Germinal center (tissue), 1 donor: ENCODE measurements at regions not wholly inside any gene's neighbourhood (a gene's known extent, or its start where the extent isn't known, plus 50 kb on each side); places are given as distances from the start of the nearest gene placed in this dataset.
"Not testable (repeated sequence)": the region's sequence is repeated elsewhere in the genome, so short reads cannot be mapped to it uniquely, and the experiment has no call there.

Source experiments
- DNase-seq: peaks from one replicate; pipeline ENCODE4 v3.0.0; 2012; ENCODE audit warnings: mixed read lengths, low spot score

GRCh38 chr21:27771938-27772483 is 805.1 kb upstream of the ADAMTS5 start:
- no peak for DNase-seq

DNA sequence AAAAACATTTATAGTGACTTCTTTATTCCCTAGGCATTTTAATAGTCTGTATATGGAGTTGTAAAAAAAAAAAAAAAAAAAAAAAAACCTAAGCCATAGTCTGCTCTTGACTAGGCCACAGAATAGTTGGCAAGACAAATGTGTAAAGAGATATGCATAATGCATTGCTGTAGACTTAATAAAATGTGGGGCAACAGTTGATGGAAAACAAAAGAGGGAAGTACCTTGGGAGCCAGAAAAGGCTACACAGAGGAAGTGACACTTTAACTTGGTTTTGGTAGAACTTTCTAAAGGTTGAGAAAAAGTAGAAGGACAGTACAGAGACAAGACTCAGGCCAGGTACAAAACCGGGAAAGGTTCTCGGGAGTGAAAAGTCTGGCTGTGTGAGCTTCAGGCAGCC is 802.9 kb upstream of the ADAMTS5 start:
- no peak for DNase-seq

GRCh38 chr21:27768046-27768637 is 801.3 kb upstream of the ADAMTS5 start:
- DNase-seq: not testable (repeated sequence)

DNA sequence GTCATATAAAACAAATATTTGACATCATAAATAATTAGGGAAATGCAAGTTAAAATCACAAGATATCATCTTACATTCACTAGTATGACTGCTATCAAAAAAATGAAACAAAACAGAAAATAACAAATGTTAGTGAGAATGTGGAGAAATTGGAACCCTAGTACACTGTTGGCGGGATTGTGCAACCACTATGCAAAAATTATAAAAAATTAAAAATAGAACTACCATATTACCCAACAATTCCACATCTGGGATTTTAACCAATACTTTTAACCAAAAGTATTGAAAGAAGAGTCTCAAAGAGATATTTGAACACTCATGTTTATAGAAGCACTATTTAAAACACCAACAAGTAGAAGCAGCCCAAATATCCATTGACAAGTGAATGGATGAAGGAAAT is 797.2 kb upstream of the ADAMTS5 start:
- no peak for DNase-seq

DNA sequence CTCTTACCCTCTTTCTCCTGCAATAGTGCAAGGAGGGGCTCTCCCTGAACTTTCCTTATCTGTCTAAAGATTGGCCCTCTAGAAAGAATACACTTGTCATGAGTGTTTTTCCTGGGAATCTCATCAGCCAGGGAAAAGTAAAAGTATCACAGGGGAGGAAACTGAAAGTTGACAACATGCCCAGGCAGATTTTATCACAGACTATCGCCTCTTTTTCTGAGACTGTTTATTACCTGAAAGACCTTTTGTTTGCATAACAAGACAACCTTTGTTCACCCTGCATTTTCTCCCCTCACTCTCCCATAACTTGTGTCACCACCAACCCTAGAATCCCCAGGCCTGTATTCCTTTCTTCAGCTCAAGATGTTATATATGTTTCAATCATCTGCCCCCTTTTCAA is 794.7 kb upstream of the ADAMTS5 start:
- no peak for DNase-seq

DNA sequence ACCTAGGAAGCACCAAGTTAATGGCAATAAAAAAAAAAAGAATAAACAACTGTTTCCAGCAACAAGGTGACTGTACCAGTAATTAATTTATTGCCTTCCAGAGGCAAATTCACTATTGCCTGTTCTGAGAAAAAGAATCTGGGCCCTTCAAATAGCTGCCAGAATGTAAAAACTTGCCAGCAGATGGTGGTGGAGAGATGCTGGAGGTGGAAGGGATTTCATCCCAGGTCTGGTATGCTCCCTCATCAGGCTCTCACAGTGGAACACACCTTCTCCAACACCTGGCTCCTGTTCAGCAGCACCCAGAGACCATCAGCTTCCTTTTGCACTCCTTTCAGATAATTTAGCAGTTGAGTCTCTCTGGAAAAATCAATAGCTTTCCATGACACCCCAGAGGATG is 792.9 kb upstream of the ADAMTS5 start:
- no peak for DNase-seq

GRCh38 chr21:27759091-27759659 is 792.3 kb upstream of the ADAMTS5 start:
- no peak for DNase-seq

DNA sequence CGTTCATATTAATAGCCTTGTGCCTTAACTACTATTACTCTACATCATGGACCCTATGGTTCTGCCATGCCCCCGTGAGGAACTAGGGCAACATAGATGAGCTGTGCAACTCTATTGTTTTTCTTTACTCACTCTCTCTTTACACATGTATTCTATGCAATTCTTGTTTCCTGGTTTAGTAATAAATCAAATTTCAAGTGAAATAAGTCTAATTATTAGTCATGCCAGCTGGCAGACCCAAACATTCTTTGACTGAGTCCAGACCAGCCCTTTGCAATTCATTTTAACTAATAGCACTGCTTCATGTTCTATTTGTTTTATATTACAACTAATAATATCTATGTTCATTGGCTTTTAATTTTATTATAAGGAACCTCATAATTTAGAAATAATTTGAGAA is 789.3 kb upstream of the ADAMTS5 start:
- DNase-seq: no peak

GRCh38 chr21:27743971-27744564 is 777.2 kb upstream of the ADAMTS5 start:
- no peak for DNase-seq

DNA sequence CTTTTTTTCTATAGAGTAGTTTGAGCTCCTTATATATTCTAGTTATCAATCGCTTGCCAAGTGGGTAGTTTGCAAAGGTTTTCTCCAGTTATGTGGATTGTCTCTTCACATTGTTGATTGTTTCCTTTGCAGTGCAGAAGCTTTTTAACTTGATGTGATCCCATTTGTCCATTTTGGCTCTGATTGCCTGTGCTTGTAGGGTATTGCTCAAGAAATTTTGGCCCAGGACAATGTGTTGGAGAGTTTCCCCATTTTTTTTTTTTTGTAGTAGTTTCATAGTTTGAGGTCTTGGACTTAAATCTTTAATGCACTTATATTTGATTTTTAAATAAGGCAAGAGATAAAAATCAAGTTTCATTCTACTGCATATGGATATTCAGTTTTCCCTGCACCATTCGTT is 774.8 kb upstream of the ADAMTS5 start:
- DNase-seq: no peak

- DNase-seq: no peak
Measured at GRCh38 chr21:27740084-27740483, 773.2 kb upstream of the ADAMTS5 start.

GRCh38 chr21:27739187-27739586 is 772.3 kb upstream of the ADAMTS5 start:
- DNase-seq: no peak

DNA sequence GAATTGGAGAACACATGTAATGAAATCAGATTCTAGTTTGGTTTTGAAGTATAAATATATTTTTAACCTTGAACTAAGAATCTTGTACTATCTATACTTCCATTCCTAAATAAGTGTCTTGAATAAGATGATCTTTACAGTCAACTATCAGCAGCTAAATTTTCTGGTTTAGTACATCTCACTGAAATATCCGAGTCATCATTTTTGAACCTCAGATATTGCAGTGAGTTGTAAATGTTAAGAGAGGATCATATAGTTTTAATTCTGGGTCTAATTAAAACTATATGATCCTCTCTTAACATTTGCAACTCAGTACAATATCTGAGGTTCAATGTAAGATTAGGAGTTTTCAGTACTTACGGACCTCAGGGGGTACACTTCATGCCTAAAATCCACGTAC is 768.8 kb upstream of the ADAMTS5 start:
- no peak for DNase-seq

DNA sequence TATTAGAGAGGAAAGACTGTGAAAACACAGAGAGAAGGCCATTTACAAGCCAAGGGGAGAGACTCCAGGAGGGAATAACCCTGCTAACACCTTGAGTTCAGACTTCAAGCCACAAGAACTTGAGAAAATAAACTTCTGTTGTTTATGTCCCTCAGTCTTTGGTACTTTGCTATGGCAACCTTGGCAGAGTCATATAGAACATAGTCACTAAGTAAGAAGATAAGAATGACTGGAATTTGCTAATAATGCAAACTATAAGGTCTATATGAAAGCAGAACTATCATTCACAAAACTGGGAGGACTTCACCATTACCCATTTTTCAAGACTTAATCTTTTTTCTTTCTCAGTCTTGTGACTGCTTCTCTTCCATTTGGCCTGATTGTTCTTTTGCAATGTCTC is 767.3 kb upstream of the ADAMTS5 start:
- DNase-seq: no peak

GRCh38 chr21:27725916-27726315 is 759.0 kb upstream of the ADAMTS5 start:
- DNase-seq: no peak

- DNase-seq: no peak
Measured at GRCh38 chr21:27722095-27722494, 755.2 kb upstream of the ADAMTS5 start.

GRCh38 chr21:27721675-27722074 is 754.8 kb upstream of the ADAMTS5 start:
- no peak for DNase-seq

DNA sequence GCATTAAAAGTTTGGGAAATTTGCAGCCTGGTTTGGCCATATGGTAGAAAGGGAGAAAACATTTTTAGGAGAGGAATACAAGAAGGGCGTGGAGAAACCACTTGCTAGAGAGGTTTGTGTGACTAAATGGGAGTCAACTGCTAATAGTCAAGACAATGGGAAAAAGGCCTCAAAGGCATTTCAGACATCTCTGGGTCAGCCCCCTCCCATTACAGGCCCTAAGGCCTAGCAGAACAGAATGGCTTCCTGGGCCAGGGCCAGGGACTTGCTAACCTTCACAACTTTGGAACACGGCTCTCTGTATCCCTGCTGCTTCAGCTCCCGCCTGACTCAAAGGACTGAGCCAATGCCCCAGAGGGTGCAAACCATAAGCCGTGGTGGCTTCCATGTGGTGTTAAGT is 752.3 kb upstream of the ADAMTS5 start:
- no peak for DNase-seq

GRCh38 chr21:27715131-27715530 is 748.2 kb upstream of the ADAMTS5 start:
- DNase-seq: no peak

DNA sequence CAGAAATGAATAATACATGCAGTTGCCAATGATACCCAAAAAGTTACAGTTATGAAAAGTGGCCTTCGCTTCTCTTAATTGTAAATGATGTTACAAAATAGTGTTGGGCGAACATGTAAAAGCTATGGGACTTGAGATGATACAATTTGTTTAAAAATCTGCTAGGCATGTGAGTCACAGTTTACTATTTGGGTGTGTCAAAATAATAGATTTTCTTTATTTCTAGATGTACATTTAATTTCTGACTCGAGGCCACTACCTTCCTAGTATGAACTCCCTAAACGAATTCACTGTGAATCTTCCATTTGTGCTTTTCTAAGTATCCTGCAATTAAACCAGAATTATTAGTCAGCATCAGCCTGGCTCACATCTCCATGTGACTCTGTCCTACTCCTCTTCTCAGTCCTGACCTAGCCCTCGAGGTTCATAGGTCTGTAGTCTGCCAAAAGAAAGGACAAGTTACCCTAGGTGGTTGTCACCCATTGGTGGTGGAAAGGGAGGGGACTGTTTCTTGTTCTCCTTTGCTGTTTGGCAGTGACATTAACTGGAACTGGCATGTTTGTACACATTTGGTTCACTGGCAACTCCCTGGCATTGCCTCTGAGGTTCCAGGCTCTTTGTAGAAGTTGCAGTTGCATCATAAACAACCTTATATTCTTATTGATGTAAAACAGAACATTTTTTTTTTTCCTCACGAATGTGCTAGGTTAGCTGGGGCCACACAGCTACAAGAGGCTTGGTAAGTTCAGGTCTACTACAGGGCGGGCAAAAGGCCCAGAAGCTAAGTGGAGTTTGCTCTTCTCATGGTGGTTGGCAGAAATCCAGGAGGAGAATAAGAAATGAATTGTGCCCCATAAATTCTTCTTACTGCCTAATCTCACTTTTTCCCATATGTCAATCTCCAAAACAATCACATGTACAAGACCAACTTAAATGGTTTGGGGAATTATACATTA is 746.5 kb upstream of the ADAMTS5 start:
- no peak for DNase-seq

DNA sequence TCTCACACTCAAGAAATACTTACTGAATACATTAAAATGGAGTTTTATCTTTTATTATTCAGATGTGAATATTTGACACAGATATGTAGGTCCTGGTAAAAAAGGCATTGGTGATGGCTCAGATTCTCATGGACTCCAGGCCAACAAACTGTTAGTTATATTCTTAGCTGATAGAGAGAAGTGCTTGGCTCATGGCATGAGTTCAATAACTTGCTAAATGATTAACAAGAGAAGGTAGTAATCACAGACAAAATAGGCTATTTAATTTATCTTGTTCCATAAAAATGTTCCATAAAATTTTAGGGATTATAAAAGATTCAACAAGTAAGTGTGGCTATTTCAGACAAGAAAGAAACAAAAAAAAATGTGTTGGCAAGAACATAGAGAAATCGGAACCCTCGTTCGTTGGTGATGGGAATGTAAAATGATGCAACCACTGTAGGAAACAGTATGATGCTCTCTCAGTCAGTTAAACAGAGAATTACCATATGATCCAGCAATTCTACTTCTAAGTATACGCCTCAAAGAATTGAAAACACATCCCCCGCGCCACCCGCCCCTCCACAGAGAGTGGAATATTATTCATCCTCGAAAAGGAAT is 737.8 kb upstream of the ADAMTS5 start:
- DNase-seq: no peak

DNA sequence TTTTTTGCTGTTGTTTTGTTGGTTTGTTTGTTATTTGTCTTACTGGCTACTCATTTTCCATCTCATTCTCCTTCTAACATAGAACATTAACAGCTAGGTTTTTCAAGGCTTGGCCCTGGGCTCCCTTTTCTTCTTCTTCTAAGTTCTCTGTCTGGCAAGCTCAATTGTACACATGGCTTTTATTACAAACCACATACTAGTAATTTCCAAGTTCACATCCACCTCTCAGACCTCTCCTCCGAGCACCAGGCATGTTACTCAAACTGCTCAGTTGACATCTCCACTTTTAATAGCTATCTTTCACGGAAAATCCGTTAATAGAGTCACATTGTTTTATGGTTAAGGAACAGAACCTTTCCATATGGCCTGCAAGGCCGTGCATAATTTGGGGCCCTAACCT is 736.9 kb upstream of the ADAMTS5 start:
- no peak for DNase-seq
